ENCODE measurements at regions not wholly inside any gene's neighbourhood (a gene's known extent, or its start where the extent isn't known, plus 50 kb on each side); places are given as distances from the start of the nearest gene placed in this dataset.

DNA sequence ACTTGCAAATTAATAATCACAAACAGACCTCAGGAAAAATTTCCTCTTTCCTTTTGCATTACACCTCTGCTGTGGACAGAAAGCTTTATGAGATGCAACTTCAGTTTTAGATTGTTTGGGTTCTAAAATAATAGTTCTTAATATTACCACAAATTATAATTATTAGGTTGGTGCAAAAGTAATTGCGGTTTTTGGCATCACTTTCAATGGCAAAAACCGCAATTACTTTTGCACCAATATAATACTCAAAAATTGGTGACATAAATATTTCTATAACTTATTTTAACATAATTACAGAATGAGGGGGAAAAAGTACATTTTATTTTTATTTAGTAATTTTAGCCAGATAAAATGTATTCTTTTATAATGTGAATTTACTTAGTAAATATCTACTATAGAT, 804.4 kb upstream of the FAM98A start:
- no peak for DNase-seq (ENCODE audit: low read depth)

DNA sequence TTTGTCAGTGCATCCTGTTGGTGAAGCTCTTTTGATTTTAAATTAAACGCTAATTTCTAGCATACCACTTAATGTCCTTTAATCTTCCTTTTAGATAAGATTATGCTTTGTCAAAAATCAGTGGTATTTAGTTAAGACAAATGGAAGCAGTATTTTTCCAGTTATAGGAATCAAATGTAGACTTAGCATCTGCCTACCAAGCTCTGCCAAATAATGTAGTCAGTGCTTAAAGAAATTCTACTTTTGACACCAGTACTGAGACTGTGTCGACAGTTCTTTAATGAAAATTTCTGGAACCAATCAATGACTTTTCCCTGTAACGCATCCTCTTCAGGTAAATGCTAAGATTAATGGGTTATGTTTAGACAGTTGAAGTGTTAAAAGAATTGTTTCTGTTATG, 803.3 kb upstream of the FAM98A start:
- DNase-seq (ENCODE audit: low read depth): no peak

DNA sequence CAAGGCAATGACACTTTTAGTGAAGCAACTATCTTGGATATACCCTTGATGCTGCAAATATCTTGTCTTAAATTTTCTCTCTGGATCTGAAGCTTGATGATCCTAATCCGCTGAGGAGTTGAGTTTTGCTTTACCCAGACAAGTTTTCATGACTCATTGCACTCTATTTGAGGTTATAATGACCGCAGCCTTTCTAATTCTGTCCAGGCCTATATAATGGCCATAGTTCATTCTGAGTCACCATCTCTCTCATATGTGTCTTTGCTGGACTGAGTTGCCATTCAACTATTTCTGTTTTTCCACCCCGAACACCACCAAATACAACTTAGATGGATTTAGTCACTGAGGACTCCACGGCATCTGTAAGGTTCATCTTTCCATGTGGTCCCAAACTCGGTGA, 802.1 kb upstream of the FAM98A start:
- DNase-seq (ENCODE audit: low read depth): no peak

DNA sequence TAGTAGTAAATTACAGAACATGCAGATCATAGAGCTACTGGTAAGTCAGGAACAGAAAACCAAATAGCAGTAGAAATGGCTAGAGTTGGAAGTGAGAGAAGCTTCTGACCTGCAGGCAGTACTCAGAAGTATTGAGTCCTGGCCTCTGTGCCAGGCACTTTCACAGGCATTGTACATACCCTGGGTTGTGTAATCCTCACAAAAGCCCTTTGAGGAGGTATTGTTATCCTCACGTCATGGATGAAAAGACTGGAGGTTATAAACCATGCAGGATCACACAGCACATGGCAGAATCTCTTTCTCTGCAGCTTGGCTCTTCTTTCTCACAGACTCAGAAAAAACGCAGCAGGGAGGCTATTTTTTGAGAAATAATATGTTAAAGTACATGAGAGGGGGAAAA, 789.3 kb upstream of the FAM98A start:
- no peak for DNase-seq (ENCODE audit: low read depth)

DNA sequence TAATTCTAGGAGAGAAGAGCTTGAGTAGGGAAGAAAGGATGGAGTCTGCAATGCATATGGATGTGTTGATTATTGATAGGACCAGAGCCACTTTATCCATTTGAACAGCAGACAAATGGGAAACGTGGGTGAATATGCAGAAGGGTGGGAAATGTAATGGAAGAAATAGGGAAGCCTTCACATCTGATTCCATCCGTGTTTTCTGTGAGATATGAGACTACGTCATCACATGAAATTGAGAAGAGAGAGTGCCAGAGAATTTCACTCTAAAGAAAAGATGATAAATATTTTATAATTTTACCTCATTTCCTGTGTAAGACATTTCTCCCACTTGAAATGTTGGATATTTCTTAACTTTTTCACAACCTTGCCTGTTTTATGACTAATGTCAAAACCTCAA, 788.4 kb upstream of the FAM98A start:
- DNase-seq (ENCODE audit: low read depth): no peak

DNA sequence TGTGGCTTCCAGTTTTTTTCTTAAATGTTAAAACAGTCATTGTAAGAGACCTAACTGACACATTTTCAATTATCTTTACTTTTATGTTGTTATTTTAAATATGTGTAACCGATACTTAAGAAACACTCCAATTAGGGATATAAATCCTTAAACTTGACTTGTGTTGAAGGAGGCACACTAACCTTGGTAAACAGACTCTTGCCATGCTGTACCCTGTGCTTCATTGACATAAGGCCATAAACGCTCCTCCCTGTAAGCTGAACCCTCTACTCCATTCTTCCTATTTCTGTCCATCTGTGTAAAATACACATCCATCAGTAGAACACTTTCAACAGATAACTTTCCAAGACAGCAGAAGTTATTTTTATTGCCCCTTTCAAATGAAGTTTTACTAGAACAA, 780.5 kb upstream of the FAM98A start:
- no peak for DNase-seq (ENCODE audit: low read depth)

DNA sequence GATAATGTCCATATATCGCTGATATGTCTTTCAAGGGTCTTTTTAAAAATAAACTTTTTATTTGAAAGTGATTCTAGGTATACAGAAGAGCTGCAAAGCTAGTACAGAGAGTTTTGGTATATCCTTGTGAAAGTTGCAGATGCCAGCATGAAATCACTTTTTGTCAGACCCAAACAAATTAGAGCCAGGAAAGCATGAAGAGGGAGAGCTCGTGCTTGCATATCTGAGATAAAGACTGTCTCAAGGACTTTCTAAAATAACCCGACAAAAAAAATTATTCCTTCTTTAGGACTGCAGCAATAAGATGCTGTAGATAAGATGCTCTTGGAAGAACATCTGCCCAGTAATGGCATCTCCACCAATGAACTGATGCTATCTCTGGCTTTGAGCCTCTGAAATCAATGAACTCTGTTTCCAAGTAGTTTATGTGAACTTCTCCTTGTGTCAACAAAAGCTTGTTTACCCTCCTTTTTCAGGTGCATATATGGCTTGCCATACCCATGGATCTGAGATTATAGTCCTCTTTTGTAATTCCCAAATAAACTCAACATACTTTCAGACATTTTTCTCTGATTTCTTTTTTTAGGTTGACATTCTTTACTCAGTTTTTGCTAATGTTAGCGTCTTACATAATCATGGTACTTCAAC, 774.6 kb upstream of the FAM98A start:
- no peak for DNase-seq (ENCODE audit: low read depth)

DNA sequence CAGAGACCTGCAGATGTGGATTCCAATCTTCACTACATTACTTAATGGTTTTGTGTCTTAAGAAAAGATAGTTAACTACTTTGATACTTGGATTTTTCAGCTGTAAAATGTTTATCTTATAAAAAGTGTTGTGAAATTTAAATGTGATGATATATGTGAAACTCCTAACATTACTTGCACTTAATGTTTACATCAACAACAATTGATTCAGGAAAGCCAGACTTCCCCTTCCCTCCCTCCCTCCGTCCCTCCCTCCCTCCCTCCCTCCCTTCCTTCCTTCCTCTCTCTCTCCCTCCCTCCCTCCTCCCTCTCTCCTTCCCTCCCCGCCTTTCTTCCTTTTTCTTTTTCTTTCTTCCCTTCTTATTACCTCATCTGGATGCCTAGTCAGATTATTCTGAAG, 773.9 kb upstream of the FAM98A start:
- DNase-seq (ENCODE audit: low read depth): no peak

DNA sequence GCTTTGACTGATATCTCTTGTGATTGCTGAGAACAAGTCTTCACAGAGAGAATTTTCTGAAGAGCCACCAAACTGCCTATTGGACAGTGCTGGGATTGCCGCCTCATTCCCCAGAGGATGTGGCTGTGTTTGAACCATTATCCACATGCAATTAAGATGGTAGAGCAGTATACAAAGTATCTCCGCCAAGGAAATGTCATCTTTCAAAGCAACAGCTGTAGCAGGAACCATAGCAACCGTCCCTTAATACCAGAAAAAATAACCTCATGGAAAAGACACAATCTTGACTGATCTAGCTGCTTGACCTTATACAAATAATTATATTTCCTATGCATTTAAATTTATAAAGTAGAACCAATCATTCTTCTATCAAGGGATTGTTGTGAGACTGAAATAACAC, 772.6 kb upstream of the FAM98A start:
- no peak for DNase-seq (ENCODE audit: low read depth)

DNA sequence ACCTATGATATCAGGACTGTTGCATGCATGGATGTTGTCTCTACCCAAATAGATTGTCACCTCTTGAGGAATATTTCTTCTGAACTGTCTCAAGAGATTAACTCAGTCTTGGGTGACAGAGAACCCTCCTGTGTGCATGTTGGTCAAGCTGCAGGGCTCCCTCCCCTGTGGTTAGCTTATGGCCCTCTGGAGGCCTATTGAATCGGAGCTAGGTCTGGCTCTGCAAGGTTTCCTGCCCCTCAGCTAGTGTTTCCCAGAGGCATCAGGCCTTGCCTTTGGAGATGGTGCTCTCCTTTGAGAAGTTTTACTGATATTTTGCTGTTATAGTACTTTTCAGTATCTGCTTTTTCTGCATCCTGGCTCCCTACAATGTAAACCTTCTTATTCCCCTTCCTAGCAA, 769.2 kb upstream of the FAM98A start:
- no peak for DNase-seq (ENCODE audit: low read depth)

DNA sequence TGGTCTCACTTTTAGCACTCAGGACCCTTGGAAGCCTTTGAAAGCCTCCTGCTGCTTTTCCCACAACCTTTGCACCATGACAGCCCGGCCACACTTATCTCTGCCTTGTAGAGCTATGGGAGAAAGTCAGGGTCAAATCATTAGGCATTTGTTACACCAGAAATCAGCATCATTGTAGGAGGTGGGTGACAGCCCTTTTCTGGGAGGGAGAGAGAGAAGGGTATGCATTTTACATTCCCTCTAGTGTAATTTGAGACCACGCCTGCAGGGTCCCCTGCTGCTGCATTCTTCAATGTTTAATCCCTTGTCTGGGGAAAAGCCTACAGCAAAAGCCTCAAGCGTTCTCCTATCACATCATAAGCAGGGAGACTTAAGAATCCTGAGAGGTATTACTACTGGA, 766.8 kb upstream of the FAM98A start:
- no peak for DNase-seq (ENCODE audit: low read depth)

DNA sequence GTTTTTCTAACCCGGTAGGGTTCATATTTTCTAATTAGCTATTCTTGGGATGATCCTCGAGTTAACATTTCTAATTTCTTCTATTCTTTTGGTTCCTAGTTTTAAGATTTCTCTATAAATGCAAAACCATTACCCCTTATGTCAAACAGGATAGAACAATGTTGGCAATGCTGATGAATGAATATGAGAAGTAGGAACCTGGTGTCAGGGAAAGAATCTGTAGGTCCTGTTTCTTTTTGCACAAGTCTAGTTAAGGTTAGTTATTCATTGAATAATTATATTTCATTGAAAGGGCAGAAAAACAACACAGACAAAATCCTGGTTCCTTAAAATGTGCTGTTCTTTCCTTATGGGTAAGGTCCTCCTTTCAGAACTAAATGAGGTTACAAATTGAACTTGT, 766.4 kb upstream of the FAM98A start:
- no peak for DNase-seq (ENCODE audit: low read depth)

DNA sequence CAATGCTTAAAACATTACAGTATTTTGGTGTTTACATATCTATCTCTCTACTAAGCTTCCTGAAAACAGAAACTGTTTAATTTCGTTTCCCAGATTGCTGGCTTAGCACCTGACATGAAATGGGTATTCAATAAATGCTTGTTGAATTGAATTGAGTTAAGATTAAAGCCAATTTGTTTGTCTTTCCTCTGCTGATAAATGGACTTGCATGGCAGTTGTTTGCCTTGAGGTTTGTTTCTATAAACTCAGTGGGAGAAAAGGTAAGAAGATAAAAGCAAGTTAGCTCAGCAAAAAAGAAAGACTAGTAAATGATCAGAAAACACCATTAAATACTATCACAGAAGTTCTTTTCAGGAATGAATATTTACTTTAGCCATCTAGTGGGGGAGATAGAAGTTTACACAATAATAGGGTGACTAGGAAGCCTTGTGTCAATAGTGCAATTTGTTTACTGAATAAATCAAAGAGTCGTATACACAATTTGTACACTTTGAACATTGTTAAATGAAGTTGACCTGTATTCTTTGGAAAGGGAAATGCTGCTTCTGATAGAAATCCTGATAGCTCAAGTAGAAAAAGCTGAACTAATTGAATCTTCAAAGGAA, 754.5 kb upstream of the FAM98A start:
- DNase-seq (ENCODE audit: low read depth): no peak

DNA sequence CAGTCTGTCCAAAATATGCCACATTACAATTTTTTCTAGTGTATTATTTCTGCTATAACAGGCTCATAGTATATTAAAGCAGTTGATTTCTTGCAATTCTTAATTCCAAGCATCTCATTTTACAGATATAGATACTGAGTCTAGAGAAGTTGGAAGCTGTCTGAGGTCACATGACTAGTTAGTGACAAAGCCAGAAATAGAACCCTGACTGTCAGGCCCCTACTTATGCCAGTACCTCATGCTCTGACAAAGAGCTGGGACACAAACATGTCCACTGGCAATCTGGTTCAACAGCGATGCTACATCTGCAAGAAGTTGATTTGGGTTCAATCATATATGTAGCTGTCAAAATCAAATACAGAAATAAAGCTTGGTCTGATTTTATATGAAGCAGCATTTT, 750.4 kb upstream of the FAM98A start:
- no peak for DNase-seq (ENCODE audit: low read depth)

DNA sequence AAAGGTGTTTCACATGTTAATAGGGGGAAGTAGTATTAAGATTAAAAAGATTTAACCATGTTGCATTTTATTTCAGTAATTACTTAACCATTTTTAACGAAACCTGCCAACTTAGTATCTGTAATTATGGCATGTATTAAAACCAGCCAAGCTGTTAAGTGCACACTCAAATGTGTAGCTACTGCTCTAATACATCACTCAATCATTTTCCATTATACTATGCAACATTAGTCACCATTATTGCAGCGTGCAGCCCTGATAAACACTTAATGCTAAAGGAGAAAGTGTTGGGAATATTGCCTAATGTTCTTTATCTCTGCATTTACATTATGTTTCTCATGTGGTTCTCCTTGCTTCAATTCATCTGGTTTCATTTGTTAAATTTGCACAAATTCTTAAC, 745.9 kb upstream of the FAM98A start:
- no peak for DNase-seq (ENCODE audit: low read depth)

DNA sequence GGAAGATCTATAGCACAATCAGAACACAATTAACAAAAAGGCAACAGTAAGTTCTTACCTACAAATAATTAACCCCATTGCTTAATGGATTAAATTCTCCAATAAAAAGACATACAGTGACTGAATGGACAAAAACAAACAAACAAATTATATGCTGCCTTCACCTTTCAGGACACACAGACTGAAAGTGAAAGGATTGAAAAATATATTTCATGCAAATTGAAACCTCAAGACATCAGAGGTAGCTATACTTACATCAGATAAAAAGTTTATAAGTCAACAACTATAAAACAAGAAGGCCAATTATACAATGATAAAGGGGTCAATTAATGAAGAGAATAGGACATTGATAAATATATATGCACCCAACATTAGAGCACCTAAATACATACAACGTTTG, 741.2 kb upstream of the FAM98A start:
- DNase-seq (ENCODE audit: low read depth): no peak

DNA sequence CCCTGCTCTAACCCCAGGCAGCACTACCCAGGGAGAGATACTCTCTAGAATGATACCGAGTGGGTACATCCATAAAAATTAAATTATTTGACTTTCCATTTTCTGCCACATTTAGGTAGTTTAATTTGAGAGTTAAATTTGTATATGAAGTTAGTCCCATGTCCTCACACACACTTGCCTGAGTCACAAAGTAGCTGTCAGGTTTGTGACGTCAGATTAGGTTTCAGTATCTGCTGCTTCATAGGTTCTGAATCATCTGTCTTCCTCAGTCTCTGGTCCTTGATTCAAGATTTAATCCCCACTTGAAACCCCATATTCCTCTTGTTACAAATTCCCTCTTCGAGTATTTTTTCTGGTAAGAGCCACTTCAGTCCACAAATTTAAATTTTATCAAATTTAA, 738.6 kb upstream of the FAM98A start:
- no peak for DNase-seq (ENCODE audit: low read depth)

DNA sequence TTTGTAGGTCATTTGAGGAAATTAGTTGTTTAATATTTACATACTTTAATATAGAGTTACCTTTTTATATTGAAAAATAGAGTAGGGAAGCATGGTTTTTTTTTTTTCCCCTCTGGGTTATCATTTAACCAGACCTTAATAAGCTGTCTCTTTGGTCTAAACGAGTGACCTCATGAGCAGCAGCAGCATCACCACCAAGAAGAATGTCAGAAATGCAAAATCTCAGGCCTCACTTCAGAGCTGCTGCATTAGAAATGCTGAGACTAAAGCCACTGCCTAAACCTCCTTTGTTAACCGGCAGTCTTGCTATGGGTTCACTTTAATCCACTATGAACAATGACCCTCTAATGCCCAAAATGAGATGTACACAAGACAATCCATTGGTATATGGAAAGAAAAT, 733.7 kb upstream of the FAM98A start:
- no peak for DNase-seq (ENCODE audit: low read depth)

DNA sequence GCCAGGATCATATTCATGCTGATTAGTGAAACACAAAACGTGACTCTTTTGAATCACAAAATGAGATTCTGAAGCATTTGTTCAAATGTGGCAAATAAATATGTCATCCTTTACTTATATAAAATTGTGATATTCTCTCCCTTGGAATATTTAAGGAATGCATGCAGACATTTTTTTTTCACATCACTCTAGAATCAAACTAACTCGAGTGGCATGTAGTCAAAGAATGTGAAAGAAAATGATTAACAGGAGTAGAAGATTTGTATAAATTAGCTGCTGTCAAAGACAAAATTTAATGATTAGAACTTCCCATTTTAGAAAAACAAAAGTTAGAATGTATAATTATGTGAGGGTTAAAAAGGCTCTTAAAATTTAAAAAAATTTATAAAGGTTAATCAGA, 721.0 kb upstream of the FAM98A start:
- no peak for DNase-seq (ENCODE audit: low read depth)

DNA sequence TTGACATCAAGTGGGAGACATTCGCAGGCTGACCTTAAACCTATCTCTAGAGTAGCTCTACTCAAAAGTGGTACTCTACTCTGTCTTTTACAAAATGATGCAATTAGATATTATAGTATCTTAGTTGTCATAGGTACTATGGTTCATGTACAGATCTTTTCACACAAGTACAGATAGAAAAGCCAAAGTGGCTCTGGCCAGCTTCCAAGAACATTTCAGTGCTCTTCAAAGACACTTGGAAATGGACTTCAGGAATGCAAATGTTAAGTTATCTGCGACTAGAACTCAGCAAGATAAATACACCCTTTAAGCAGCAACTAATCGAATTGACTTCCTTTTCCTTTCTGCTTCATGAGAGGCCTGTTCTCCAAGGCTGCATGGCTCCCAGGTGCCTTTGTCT, 718.7 kb upstream of the FAM98A start:
- no peak for DNase-seq (ENCODE audit: low read depth)

DNA sequence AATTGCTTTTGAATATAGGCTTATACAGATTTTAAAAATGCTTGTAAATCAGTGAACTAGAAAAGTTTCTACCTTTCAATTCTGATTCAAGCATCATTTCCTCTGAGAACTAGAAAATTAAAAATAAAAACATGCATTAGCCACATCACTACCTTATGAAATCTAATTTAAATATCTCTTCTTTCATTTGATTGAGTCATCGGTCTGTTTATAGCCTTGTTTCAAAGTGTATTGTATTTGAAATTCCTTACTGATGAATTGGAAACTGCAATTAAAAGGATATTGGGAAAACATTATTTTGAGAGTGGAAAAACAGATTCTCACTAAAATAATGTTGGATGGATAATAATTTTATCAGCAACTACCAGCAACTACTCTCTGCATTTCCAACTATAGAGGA, 717.7 kb upstream of the FAM98A start:
- no peak for DNase-seq (ENCODE audit: low read depth)

DNA sequence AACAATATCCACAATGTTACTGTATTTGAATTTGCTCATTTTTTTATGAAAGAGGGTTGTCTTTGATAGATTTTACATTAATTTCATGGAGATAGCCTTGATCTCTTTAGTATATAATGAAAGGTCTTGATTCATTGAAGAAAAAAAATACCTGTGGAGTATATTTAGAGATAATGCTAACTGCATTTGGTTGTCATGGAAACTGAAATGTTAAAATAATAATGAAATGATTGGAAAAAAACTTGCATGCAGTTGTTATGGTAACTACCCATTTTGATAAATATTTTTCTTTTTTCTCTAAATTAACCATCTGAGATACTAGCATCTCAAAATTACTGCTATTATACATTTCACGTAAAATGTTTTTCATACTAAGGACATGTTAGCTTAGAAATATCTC, 712.7 kb upstream of the FAM98A start:
- no peak for DNase-seq (ENCODE audit: low read depth)

DNA sequence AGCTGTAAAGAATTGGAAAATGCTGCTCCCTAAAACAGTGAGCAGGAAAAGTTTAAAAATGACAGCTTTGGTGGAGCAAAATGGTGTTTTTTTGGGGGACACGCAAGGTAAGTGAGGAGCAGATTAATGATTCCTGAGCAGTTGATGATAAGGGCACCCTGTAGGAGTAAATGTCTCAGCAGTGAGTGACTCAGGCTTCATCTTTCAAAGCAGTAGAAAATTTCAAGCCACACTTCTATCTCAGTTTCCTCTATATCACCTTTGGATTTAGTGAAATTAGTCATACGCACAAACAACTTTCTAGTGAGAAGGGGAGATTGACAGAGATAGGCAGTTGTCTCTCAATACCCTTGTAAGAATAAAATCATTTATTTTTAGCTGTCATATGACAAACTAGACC, 709.0 kb upstream of the FAM98A start:
- DNase-seq (ENCODE audit: low read depth): no peak

DNA sequence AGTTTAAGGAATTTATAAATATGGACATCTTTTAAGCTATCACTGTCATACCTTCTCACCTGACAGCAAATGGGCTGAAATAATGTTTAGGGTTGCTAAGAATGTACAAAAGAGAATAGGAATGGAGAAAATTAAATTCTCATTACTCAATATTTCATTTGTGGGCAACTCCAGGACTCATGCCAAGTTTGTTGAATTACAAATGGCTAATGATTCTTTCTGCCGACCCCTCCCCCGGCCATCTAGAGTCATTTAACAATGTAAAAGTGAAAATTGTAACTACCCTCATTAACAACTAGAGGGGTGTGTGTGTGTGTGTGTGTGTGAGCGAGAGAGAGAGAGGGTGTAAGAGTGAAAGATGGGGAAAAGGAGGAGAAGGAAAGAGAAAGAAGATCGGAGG, 708.5 kb upstream of the FAM98A start:
- no peak for DNase-seq (ENCODE audit: low read depth)

DNA sequence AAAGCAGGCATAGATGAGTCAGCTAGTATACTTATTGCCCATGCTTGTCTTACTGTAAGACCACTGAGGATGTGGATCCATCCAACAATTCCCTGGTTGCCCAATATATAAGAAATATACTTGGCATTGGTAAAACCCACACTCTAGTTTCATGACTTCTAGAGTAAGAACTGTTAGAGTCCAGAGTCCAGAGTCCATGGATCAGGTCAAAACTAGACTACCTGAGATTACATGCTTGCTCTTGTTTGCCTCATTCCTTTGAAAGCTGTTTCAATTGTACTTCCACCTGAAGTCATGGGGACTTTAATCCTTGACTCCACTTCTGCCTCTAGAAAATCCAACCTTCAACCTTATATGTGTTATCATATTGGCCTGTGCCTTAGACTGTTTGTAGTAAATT, 707.6 kb upstream of the FAM98A start:
- no peak for DNase-seq (ENCODE audit: low read depth)

Data from activated T-helper 9 cell treated with anti-CD3 and anti-CD28 coated beads, Interleukin-2, amount 50 U/mL, for 16 hours (primary cell).